Testis (tissue), 2 donors: ENCODE measurements at regions not wholly inside any gene's neighbourhood (a gene's known extent, or its start where the extent isn't known, plus 50 kb on each side); places are given as distances from the start of the nearest gene placed in this dataset.
"Not testable (repeated sequence)": the region's sequence is repeated elsewhere in the genome, so short reads cannot be mapped to it uniquely, and the experiment has no call there.

ENCODE experiments used
- POLR2A ChIP-seq: fragments of 450-650 bp; IDR thresholded peaks from one replicate; pipeline ENCODE4 v1.6.1; 2017; ENCODE audit warnings: antibody characterized with exemption, mild to moderate bottlenecking, moderate library complexity
- TF ChIP-seq, protein P1 (sequence below), 3 experiments: fragments of 450-650 bp in 2 of 3; fragments of 200-600 bp in 1 of 3; sonication (generic) in 1 of 3; IDR thresholded peaks; one replicate each; pipeline ENCODE4 v1.5.1; 2016 to 2019; ENCODE audit warnings: antibody characterized with exemption in 3 of 3, mild to moderate bottlenecking in 2 of 3, moderate library complexity in 1 of 3

DNA sequence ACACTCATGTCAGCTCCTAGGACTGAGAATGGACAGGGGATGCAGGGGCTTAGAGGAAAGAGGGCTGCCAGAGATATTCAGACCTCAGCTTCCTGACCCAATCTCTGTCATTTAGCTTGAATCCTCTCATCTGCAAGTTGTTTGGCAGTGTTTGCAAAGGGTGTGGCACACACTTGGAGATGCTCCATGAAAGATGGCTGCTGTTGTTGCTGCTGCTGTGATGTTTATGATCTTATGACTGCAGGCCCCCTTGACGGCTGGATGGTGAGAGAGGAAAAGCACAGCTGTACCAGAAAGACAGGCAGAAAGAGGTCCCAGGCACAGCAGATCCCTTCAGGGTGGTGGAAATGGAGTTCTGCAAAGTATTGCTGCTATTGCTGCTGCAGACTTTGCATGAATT is 80.7 kb downstream of the TRIM43 start:
- TF ChIP-seq, protein P1, sequence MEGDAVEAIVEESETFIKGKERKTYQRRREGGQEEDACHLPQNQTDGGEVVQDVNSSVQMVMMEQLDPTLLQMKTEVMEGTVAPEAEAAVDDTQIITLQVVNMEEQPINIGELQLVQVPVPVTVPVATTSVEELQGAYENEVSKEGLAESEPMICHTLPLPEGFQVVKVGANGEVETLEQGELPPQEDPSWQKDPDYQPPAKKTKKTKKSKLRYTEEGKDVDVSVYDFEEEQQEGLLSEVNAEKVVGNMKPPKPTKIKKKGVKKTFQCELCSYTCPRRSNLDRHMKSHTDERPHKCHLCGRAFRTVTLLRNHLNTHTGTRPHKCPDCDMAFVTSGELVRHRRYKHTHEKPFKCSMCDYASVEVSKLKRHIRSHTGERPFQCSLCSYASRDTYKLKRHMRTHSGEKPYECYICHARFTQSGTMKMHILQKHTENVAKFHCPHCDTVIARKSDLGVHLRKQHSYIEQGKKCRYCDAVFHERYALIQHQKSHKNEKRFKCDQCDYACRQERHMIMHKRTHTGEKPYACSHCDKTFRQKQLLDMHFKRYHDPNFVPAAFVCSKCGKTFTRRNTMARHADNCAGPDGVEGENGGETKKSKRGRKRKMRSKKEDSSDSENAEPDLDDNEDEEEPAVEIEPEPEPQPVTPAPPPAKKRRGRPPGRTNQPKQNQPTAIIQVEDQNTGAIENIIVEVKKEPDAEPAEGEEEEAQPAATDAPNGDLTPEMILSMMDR (IDR thresholded peaks at IDR 0.05): not testable (repeated sequence)
- TF ChIP-seq POLR2A: not testable (repeated sequence)
